T-helper 1 cell (primary cell): ENCODE measurements at regions not wholly inside any gene's neighbourhood (a gene's known extent, or its start where the extent isn't known, plus 50 kb on each side); places are given as distances from the start of the nearest gene placed in this dataset.

ENCODE experiments used
- DNase-seq, 5 donors: peaks; one replicate each; pipeline ENCODE4 v3.0.0-alpha.2; 2012 to 2020

DNA sequence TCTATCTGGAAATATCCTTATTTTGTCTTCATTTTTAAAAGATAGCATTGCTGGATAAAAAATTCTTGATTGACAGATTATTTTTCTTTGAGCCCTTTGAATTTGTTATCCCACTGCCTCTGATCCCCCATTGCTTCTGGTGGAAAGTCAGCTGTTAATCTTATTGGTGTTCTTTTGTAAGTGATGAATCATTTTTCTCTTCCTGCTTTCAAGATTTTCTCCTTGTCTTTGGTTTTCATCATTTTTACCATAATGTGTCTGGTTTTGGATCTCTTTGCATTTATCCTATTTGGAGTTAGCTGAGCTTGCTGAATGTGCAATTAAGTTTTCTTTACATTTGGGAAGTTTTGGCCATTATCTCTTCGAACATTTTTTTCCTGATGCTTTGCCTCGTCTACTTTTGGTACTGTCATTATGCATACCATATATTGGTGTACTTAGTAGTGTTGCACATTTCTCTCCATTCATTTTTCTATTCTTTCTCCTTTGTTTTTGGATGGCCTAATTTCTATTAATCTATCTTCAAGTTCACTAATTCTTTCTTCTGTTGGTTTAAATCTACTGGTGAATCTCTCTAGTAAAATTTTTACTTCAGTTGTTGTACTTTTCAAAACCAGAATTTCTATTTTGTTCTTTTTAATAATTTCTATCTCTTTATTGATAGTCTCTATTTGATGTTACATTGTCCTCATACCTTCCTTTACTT, 440.0 kb upstream of the PROK2 start:
- no peak for DNase-seq

DNA sequence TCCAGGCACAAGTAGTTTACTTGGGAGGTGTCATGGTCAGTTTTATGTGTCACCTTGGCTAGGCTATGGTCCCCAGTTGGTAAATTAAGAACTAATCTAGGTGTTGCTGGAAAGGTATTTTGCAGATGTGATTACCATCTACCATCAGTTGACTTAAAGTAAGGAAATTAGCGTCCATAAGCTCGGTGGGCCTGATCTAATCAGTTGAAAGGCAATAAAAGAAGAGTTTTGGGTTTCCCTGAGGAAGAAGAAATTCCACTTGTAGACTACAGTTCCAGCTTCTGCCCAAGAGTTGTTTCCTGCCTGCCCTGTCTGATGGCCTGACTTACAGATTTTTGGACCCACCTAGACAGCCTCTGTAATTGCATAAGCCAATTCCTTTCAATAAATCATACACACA, 438.7 kb upstream of the PROK2 start:
- DNase-seq, result no peak

DNA sequence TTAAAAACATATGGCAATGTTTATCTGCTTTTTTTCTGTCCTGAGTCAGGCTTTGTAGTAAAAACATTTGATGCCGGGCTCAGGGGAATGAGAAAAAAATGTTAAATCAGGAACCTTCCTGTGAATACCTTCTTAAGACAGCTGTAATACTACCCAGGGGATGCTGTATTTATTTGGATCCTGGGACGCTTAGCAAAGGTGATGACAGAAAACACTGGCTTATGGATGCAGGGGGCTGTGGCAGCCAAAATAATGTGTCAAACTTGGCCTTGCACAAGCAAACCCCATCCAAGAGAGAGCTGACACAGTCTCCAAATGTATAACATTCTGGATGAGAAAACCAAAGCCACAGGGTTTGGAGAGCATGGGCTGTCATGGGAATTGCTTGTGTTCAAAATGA, 438.2 kb upstream of the PROK2 start:
- DNase-seq, result no peak

DNA sequence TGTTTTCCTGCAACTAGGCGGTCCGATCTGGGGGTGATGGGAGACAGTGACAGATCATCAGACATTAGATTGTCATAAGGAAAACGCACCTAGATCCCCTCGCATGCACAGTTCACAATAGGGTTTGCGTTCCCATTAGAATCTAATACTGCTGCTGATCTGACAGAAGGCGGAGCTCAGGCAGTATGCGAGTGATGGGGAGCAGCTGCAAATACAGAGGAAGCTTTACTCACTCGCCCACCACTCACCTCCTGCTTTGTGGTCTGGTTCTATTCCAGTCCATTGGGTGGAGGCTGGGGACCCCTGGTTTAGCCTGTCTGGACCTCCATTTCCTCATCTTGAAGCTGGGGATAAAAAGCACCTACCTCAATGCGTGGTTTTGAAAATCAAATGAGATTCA, 437.5 kb upstream of the PROK2 start:
- no peak for DNase-seq

DNA sequence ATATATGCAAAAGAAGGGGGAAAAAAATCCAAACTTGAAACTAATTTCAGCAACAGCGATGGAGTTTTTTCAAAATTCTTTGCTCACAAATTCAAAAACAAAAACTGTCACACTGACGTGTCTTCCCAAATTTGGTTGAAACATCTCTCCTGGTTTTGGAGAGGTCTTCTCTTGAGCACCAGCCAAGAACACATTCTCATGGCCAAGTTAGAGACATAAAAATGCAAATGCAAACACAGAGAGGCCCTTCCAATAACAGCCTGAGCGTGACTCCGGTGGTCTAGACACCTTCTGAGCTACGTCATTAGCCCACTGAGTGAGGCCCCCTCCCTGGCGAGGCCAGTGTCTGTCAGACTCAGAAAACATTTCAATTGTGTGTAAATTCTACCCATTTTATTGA, 436.0 kb upstream of the PROK2 start:
- no peak for DNase-seq

DNA sequence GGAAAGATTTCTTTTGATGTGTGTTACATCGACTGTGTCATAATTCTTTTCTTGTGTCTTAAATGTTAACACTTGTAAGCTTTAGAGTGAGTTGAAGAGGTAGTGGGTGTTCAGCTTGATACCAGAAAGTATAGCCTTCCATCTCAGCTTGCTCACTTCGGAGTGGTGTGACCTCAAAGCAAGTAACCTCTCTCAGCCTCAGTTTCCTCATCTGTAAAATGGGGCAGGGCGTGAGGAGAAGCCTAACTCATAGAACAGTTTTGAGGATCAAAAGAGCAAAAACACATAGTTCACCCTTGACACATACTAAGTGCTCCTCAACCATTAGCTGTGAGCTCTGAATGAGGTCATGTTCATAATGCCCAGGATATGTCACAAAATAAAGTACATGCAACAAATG, 434.8 kb upstream of the PROK2 start:
- no peak for DNase-seq

DNA sequence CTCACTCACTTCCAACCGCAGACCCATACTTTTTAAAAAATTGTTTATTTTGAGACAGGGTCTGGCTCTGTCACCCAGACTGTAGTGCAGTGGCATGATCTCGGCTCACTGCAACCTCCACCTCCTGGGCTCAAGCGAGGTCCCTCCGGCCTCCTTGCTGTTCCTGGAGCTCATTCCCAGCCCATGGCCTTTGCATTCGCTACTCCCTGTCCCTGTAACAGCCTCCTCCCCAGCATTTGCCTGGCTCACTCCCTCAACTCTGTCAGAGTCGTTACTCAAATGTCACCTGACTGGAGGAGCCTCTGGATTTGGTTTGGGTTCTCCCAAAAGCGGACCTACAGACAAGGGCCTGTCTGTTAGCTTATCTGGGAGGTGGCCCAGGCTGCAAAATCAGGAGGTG, 432.6 kb upstream of the PROK2 start:
- no peak for DNase-seq

DNA sequence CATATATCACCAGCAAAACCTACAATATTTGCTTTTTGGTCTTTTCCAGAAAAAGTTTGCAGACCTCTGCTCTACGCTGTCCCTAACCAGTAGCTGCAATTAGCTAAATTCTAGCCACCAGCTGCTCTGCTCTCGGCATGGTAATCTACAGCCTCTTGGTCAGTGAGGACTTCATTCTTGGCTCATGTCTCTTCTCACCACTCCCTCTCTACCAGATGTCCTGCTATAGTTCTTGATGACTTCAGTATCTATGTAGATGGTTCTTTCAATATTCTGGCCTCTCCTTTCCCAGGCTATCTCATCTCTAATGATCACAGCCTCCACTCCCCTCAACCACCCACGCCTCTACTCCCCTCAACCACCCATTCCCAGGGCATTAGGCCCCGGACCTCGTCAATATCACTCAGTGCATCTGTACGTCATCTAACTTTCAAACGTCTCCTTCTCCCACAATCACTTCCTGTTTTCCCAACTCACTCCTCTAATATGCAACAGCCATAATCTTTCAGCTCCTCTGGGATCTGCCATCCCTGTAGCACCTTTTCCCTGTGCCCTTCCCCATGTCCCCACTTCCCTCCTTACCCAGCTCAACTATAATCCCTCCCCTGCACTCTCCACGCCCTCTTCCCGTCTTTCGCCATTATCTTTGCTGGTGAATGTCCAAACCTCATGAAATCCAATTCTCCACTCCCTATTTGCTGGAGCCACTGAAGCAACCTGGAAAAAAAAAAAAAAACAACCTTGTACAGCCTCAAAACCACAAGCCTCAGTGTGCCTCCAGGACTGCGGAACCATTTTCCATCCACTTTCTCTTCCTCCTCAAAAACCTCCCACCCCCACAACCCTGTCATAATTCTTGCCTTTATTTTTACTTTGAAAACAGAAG, 429.4 kb upstream of the PROK2 start:
- DNase-seq, result no peak

DNA sequence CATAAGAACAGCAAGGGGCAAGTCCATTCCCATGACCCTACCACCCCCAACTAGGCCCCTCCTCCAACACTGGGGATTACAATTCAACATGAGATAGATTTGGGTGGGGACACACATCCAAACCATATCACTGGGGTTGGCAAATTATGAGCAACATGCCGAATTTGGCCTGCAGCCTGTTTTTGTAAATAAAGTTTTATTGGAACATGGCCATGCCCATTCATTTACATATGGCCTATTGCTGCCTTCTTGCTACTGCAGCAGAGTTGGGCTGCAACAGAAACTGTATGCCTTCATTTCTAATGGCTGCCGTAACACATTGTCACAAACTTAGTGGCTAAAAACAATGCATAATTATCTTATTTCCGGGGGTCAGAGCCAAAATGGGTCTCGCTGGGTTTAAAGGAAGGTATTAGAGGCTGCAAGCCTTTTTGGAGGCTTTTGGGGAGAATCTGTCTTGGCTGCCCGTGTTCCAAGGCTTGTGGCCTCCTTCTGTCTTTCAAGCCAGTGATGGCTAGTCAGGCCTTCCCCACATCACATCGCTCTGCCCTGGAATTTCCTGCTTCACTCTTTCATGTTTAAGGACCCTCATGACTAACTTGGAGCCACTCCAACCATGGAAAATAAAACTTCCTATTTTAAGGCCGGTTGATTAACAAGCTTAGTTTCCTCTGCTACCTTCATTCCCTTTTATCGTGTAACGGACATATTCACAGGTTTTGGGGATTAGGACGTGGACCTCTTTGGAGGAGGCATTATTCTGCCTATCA, 428.5 kb upstream of the PROK2 start:
- no peak for DNase-seq

DNA sequence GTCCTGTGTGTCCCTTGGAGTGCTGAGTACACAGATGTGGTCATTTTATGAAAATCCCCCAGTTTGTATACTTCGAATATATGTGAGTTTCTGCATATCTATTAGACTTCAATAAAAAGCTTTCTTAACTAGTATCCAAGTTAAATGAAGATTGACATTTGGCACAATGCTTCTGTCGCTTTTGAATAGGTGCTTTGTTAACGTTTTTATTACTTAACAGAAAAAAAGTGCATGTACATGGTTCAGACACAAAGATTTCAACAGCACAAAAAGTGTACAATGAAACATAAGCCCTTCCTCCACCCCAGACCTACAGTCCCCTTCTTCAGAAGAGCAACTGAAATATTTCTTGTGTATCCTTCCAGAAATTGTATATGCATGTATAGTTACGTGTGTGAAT, 427.4 kb upstream of the PROK2 start:
- no peak for DNase-seq

DNA sequence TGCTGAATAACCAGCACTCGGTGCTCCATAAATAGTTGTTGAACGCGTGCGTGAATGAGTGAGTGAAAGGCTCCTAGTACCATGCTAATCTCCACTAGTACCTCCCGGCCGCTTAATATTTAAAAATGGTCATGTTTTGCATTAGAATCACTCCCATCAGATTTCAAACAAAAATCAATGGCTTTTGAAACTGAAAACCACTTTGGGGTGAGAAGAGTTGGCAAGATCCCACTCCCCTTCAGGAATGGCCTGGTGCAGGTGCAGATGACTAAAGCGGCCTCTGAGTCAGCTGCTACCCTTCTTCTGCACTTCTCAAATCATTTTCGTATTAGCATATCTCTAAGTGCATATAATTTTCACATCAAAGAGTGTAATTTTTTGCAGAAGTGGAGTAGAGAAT, 425.3 kb upstream of the PROK2 start:
- DNase-seq, result no peak

DNA sequence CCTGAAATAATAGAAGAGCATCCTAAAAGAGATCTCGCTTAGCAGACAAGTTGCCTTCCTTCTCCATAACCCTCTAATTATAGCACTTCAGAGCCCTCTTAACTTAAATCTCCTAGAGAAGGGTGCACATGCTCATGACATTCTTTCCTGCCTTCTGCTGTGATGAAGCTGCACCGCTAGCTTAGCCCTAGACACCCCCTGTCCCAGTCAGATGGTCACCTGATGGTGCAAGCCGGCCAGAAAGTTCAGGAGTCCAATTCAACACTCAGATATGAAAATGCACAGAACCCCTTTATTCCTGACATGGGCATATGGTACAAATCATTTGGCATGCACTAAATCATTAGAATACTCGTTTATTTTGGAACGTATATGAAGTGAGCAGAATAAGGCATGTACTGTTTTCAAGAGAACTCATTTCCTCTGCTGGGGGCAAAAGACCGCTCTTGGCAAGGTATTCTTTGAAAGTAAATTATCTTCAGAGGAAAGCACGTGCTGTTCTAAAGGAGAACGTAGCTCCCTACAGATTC, 420.4 kb upstream of the PROK2 start:
- DNase-seq, result no peak

DNA sequence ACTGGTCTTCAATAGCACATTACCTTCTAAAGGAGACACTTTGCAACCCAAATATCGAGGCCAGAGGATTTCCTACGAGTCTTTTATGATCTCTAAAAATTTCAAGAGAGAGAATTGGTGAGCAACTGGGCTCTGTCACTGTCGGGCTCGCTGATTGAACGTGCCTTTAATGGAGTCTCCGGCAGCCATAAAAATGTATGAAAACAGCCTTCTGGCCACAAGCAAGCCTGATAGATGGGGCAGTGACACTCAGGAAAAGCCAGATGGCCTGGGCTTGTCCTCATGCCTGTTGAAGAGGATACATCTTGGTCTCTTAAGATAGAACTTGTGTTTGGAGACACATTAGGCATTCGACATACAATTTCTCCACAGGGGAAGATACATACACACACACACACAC, 419.5 kb upstream of the PROK2 start:
- DNase-seq, result no peak

DNA sequence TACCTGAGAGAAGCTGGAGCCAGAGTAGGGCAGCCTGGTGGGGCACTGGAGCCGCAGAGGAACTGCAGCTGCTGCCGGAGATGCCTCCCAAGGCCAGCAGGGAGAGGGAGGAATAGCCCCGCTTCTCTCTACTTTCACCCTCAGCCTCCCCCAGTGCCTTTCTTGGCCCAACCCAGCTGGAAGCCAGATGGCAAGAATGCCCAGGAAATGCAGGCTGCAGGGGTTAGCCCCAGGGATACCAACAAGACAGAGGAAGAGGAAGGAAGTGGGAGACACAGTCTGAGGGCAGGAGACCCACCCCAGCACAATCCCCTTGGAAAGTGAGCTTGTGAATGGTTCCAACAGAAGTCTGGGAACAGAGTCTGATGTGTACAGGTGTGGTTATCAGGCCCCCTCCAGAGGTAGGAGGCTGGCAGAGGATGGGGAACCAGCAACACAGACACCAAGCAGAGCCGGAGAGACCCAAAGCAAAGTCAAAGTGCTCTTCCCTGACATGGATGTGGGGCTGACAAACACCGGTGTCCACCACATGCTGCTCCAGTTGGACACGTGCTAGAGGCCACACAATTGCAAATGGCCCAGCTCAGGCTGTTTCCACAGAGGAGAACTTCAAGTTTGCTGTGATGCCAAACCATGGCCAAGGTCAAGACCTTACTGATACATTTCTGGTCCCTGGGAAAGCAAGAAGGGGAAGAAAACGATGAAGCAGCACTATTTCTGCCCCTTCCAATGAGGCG, 418.8 kb upstream of the PROK2 start:
- no peak for DNase-seq

DNA sequence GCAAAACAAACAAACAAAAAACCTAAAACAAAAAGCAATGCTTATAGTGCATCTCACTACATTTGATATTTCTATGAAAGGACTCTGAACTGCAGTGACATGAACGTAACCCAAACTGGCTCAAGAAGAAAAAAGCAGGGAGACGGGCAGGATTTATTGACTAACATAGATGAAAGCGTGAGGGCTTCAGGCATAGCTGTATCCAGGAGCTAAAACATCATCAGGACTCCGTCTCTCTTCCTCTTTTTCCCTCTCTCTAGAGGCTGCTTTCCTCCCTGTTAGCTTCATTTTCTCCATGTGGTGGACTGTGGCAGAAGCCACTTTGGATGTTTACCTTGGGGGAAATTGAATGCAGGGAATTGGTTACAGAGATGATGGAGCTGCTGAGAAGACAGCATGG, 418.2 kb upstream of the PROK2 start:
- no peak for DNase-seq

DNA sequence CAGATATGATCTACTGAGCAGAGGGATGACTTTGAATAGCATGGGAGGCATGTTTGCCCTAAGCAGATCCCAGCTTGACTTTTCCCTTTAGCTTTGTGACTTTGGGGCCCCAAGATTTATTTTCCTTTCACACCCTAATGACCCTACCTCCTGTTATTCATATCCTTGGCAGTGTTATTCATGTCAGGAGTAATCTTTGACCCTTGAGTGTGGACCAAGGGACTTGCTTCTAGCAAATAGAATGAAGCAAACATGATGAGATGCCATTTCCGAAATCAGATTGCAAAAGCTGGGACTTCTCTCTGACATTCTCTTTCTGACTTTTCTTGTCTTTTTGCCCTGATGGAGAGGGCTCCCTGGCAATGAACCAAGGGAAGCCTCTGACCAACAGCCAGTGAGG, 415.4 kb upstream of the PROK2 start:
- DNase-seq, result no peak

DNA sequence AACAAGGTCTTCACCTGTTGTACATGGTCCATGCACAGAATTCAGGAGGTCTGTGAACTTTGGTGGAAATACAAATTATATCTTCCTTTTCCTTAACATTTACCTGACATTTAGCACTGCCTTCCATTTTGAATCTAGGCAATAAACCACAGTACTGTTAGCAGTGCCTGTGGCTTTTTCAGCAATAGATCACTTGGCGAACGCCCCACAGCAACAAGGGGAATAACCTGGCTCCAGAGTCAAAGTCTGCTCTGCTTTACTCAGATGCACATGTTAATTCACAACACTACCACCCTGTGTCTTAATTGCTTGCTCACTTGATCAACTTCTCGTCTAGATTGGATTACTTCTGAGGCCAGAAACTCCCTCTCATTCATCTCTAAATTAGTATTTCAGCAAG, 414.6 kb upstream of the PROK2 start:
- no peak for DNase-seq

DNA sequence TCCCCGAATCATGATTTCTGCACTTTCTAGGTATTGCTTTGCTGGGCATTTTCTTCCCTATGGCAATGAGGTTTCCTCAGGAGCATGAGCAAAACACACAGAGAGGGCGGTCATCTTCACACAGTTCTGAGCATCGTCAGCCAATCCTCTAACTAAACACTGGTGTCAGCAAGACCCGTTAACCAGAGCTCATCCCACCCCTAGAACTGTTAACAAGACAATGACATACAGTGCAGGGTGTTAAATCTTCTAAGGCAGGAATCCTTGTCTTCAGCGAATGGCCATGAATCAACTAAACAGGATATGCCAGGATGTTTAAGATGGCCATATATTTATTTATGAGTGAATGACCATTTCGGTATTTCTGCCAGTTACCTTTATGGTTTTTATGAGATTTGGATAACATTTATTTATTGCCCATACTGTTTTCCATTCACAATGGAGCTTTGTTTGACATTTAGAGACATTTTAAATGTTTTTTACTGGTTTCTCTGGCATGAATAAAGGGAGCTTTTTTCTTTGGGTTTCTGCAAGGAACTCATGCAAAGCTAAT, 411.5 kb upstream of the PROK2 start:
- DNase-seq, result no peak

DNA sequence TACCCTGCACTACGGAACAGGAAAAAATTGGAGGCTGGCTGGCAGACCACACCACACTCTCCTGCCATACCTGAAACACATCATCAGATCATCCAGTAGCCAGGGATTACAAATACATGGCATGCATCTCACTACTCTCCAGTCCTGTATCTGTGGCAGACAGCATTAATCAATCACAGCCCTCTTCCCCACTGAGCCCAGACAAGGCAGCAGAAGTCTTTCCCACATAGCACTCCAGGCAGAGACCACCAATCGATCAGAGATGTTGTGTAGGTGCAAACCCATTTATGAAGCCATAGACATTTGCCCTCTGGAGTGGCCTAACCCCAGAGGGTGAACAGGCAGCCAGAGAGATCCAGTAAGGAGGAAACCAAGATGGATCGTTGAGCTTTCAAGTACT, 410.9 kb upstream of the PROK2 start:
- no peak for DNase-seq

DNA sequence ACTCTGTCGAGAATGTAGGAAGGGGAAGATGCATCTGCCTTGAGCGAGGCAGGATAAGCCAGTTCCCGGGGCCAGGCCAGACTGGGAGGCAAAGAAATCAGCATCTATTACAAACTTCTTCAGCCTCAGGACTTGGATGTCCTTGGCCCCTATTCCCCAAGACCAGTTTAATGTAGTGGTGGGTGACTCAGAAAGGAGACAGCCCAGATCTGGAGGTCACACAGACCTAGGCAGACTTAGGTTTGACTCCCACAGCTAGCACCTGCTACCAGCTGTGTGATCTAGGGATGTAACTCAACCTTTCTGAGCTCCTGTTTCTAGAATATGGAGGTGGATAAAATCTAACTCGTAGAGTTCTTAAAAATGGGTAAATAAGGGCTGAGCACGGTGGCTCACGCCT, 409.5 kb upstream of the PROK2 start:
- DNase-seq, result no peak

DNA sequence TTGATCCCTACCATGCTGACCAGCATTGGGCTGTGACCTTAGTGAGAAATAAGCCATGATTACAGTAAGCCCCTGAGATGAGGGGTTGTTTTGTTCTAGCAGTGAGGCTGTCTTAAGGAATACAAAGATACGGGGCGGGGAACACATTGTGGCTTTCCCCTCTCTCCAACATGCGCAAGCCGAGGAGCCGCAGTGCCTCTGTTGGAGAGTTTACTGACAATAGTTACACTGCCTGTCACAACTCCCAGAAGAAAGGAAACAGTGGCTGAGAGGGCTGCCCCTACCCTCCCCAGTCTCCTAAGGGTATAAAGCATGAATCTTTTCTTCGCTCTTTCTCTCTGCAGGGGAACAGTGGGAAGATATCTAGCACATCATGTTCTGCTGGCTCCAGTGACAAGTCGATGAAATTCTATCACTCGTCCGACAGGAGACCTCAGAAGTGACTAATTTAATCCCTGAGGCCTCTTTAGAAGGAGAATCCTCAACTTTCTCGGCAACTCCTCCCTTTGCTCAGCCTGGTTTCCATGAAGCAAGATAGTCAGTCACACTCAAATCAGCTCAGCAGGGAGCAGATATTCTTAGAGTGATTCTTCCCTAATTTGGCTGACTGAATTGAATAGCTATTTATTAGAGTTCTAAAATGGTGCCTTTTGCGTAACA, 409.0 kb upstream of the PROK2 start:
- no peak for DNase-seq

DNA sequence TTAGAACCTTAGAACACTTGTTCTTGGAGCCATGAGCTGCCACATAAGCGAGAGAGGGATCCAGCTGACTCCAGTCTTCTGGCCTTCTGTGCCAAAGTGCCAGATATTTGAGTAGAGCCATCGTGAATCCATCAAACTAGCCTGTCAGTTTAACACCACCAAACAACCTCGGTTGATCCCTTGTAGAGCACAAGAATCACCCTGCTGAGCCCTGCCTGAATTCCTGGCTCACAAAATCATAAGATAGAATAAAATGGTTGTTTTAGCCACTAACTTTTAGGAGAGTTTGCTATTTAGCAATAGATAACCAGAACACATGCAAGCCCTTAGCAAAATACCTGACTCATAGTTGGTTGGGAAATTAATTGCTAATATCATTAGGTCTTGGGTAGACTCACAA, 407.6 kb upstream of the PROK2 start:
- no peak for DNase-seq
